ENCODE measurements at regions not wholly inside any gene's neighbourhood (a gene's known extent, or its start where the extent isn't known, plus 50 kb on each side); places are given as distances from the start of the nearest gene placed in this dataset.

DNA sequence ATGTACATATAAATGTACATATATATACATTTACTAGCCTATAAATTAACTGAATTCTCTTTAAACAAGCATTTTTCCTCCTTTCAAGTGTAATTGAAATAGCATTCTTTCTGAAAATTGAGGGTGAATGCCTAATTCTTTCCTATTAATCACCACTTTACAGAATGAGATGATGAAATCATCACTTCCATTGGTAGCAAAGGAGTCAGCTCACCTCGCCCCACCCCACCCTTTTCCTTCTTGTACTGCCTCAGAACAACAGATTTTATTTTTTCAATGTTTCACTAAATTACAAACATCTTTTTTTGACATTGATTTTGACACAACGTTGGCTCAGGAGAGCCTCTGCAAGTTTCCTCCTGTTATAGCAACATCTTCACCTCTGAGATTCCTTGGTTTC lies 181.9 kb upstream of the CDH7 start:
- no peaks in the 10 kb centered on the region for H3K4me1 ChIP-seq (replicated peaks)
- WGBS, result 53% methylated on average over 2 of the region's 2 CpGs
- intact Hi-C loops (cut with DNase I), result no loop called here
- no peaks in the 10 kb centered on the region for H3K9me3 ChIP-seq
- no peaks in the 10 kb centered on the region for H3K36me3 ChIP-seq
- TF ChIP-seq POLR2AphosphoS5 (IDR thresholded peaks at IDR 0.05) (no peak), POLR2A (IDR thresholded peaks at IDR 0.05) (no peak)
- TF ChIP-seq, protein P1, sequence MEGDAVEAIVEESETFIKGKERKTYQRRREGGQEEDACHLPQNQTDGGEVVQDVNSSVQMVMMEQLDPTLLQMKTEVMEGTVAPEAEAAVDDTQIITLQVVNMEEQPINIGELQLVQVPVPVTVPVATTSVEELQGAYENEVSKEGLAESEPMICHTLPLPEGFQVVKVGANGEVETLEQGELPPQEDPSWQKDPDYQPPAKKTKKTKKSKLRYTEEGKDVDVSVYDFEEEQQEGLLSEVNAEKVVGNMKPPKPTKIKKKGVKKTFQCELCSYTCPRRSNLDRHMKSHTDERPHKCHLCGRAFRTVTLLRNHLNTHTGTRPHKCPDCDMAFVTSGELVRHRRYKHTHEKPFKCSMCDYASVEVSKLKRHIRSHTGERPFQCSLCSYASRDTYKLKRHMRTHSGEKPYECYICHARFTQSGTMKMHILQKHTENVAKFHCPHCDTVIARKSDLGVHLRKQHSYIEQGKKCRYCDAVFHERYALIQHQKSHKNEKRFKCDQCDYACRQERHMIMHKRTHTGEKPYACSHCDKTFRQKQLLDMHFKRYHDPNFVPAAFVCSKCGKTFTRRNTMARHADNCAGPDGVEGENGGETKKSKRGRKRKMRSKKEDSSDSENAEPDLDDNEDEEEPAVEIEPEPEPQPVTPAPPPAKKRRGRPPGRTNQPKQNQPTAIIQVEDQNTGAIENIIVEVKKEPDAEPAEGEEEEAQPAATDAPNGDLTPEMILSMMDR (IDR thresholded peaks at IDR 0.05), result no peak
- no peak for DNase-seq (ENCODE audit: low spot score)
- H3K27me3 ChIP-seq (replicated peaks; ENCODE audit: insufficient read depth), result no peaks in the 10 kb centered on the region
- H3K4me3 ChIP-seq, result no peak overlapping the region
- no peak overlapping the region for H3K27ac ChIP-seq

DNA sequence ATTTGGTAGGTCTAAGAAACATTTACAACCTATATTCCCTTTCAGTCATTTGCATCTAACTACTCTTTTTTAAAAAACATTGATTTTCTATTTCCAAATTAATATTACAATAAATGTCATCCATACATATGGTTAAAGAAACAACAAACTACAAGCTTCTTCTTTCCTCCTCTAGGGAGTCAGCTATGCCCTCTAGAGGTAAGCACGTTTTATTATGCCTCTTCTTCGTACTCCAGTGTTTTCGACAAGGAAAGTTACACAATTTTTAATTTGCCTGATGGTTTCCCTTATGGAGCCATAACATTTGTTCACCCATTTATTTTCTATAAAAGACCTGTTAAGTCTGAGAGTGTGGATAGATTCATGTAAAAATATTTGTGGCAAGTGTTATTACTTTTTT lies 183.4 kb upstream of the CDH7 start:
- no peak for DNase-seq (ENCODE audit: low spot score)
- H3K36me3 ChIP-seq, result no peaks in the 10 kb centered on the region
- no peaks in the 10 kb centered on the region for H3K9me3 ChIP-seq
- H3K27ac ChIP-seq, result no peak overlapping the region
- no peak for TF ChIP-seq POLR2A (IDR thresholded peaks at IDR 0.05)
- no peak for TF ChIP-seq POLR2AphosphoS5 (IDR thresholded peaks at IDR 0.05)
- TF ChIP-seq, protein P1 (IDR thresholded peaks at IDR 0.05), result no peak
- intact Hi-C loops (cut with DNase I), result no loop called here
- H3K27me3 ChIP-seq (replicated peaks; ENCODE audit: insufficient read depth), result no peaks in the 10 kb centered on the region
- 8% methylated on average over 3 of the region's 3 CpGs for WGBS
- H3K4me1 ChIP-seq (replicated peaks), result no peaks in the 10 kb centered on the region
- H3K4me3 ChIP-seq, result no peak overlapping the region

DNA sequence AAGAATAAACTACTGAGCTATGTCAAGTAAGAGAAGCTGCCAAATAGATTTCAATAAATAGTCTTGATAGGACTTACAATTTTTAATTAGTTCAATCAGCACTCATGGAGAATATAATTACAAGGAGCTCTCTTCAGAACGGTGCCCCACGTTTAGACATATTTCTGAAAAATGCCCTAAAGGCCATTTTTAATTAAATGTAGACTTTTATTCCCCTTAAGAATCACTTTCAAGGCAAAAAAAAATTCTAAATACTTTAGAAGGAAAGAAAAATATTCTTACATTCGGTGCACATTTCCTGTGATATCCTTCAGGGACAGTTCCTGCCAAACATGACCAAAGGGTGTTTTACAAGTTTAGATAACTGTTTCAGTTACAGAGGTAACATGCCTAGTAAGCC lies 202.5 kb upstream of the CDH7 start:
- H3K9me3 ChIP-seq, result no peaks in the 10 kb centered on the region
- H3K4me3 ChIP-seq, result no peak overlapping the region
- no peak for TF ChIP-seq POLR2A (IDR thresholded peaks at IDR 0.05)
- TF ChIP-seq POLR2AphosphoS5 (IDR thresholded peaks at IDR 0.05), result no peak
- TF ChIP-seq, protein P1 (IDR thresholded peaks at IDR 0.05), result no peak
- intact Hi-C loops (cut with DNase I), result no loop called here
- no peaks in the 10 kb centered on the region for H3K27me3 ChIP-seq (replicated peaks; ENCODE audit: insufficient read depth)
- 49% methylated on average over 3 of the region's 3 CpGs for WGBS
- H3K4me1 ChIP-seq (replicated peaks), result no peaks in the 10 kb centered on the region
- no peak for DNase-seq (ENCODE audit: low spot score)
- H3K36me3 ChIP-seq, result no peaks in the 10 kb centered on the region
- no peak overlapping the region for H3K27ac ChIP-seq

DNA sequence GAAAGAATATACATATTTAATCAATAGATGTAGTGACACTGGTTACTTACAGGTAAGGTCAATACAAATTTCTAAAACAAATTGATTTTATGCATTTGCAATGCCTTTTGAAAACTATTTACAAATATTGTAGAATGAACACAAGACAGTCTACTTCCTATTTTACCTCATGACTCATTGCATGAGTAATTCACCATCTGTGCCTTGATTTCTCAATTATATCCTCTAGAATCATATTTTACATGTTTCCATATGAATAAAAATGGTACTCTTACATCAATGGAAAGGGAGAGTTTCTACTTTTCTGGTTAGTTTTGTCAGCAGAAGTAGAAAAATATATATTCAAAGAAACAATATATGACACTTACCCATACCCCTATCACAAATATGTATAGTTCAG lies 203.8 kb upstream of the CDH7 start:
- Histone ChIP-seq H3K27me3 (replicated peaks; ENCODE audit: insufficient read depth) (no peaks in the 10 kb centered on the region), H3K36me3 (no peaks in the 10 kb centered on the region), H3K9me3 (no peaks in the 10 kb centered on the region), H3K27ac (no peak overlapping the region), H3K4me1 (replicated peaks) (no peaks in the 10 kb centered on the region), H3K4me3 (no peak overlapping the region)
- TF ChIP-seq POLR2A (IDR thresholded peaks at IDR 0.05) (no peak), POLR2AphosphoS5 (IDR thresholded peaks at IDR 0.05) (no peak)
- TF ChIP-seq, protein P1 (IDR thresholded peaks at IDR 0.05), result no peak
- no peak for DNase-seq (ENCODE audit: low spot score)
- intact Hi-C loops (cut with DNase I), result no loop called here

DNA sequence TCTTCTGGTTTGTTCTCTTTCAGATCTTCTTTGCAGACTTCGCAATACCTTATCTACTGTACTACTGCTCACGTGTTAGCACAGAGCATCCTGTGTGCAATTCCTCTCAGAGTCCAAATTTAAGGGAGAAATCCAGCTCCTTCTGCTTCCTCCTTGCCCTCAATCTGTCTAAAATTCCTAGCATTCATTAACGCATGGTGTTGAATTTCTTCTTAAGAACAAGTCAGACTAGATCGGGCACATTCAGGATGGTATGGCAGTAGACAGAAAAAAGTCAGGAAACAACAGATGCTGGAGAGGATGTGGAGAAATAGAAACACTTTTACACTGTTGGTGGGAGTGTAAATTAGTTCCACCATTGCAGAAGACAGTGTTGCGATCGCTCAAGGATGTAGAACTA lies 206.1 kb upstream of the CDH7 start:
- Histone ChIP-seq H3K27ac (no peak overlapping the region), H3K4me3 (no peak overlapping the region), H3K36me3 (no peaks in the 10 kb centered on the region), H3K27me3 (replicated peaks; ENCODE audit: insufficient read depth) (no peaks in the 10 kb centered on the region), H3K4me1 (replicated peaks) (no peaks in the 10 kb centered on the region), H3K9me3 (no peaks in the 10 kb centered on the region)
- WGBS, result 74% methylated on average over 6 of the region's 6 CpGs
- intact Hi-C loops (cut with DNase I), result no loop called here
- no peak for DNase-seq (ENCODE audit: low spot score)
- no peak for TF ChIP-seq POLR2AphosphoS5 (IDR thresholded peaks at IDR 0.05)
- TF ChIP-seq, protein P1 (IDR thresholded peaks at IDR 0.05), result no peak
- TF ChIP-seq POLR2A (IDR thresholded peaks at IDR 0.05), result no peak
